Activated naive CD8-positive, alpha-beta T cell treated with anti-CD3 and anti-CD28 coated beads for 36 hours (primary cell): ENCODE measurements at regions not wholly inside any gene's neighbourhood (a gene's known extent, or its start where the extent isn't known, plus 50 kb on each side); places are given as distances from the start of the nearest gene placed in this dataset.
"Not testable (repeated sequence)": the region's sequence is repeated elsewhere in the genome, so short reads cannot be mapped to it uniquely, and the experiment has no call there.

ENCODE experiments used
- DNase-seq: peaks from one replicate; pipeline ENCODE4 v3.0.0; 2021
- H3K27ac Mint-ChIP-seq: one replicate; pipeline ENCODE4 v1.8.0; 2022; ENCODE audit warnings: mild to moderate bottlenecking, moderate library complexity, mixed read lengths
- H3K27me3 Mint-ChIP-seq: one replicate; pipeline ENCODE4 v1.8.0; 2022; ENCODE audit warnings: mild to moderate bottlenecking, mixed read lengths
- H3K36me3 Mint-ChIP-seq: one replicate; pipeline ENCODE4 v1.8.0; 2021; ENCODE audit warnings: mild to moderate bottlenecking, mixed read lengths
- H3K4me1 Mint-ChIP-seq: one replicate; pipeline ENCODE4 v1.8.0; 2021; ENCODE audit warnings: mixed read lengths
- H3K4me3 Mint-ChIP-seq: one replicate; pipeline ENCODE4 v1.8.0; 2022; ENCODE audit warnings: mild to moderate bottlenecking, moderate library complexity, mixed read lengths
- H3K9me3 Mint-ChIP-seq: one replicate; pipeline ENCODE4 v1.8.0; 2022; ENCODE audit warnings: mixed read lengths

GRCh38 chr9:29555502-29555901 is 1982.2 kb upstream of the C9orf72 start:
- H3K4me3 Mint-ChIP-seq, result no peak overlapping the region
- H3K4me1 Mint-ChIP-seq, result no peaks in the 10 kb centered on the region
- no peaks in the 10 kb centered on the region for H3K36me3 Mint-ChIP-seq
- no peaks in the 10 kb centered on the region for H3K9me3 Mint-ChIP-seq
- no peaks in the 10 kb centered on the region for H3K27me3 Mint-ChIP-seq
- H3K27ac Mint-ChIP-seq, result no peak overlapping the region
- DNase-seq, result no peak

GRCh38 chr9:29556317-29556716 is 1983.0 kb upstream of the C9orf72 start:
- H3K27me3 Mint-ChIP-seq, result no peaks in the 10 kb centered on the region
- no peaks in the 10 kb centered on the region for H3K36me3 Mint-ChIP-seq
- H3K9me3 Mint-ChIP-seq, result no peaks in the 10 kb centered on the region
- H3K4me3 Mint-ChIP-seq, result no peak overlapping the region
- no peak overlapping the region for H3K27ac Mint-ChIP-seq
- DNase-seq, result no peak
- H3K4me1 Mint-ChIP-seq, result no peaks in the 10 kb centered on the region

- no peak for DNase-seq
- no peak overlapping the region for H3K4me3 Mint-ChIP-seq
- H3K4me1 Mint-ChIP-seq, result no peaks in the 10 kb centered on the region
- no peaks in the 10 kb centered on the region for H3K9me3 Mint-ChIP-seq
- no peaks in the 10 kb centered on the region for H3K27me3 Mint-ChIP-seq
- no peak overlapping the region for H3K27ac Mint-ChIP-seq
- no peaks in the 10 kb centered on the region for H3K36me3 Mint-ChIP-seq
Measured at GRCh38 chr9:29556746-29557145, 1983.5 kb upstream of the C9orf72 start.

GRCh38 chr9:29564564-29564963 is 1991.3 kb upstream of the C9orf72 start:
- Mint-ChIP-seq H3K4me3 (no peak overlapping the region), H3K9me3 (no peaks in the 10 kb centered on the region), H3K27ac (no peak overlapping the region), H3K36me3 (no peaks in the 10 kb centered on the region), H3K4me1 (no peaks in the 10 kb centered on the region), H3K27me3 (no peaks in the 10 kb centered on the region)
- no peak for DNase-seq

GRCh38 chr9:29575219-29575618 is 2001.9 kb upstream of the C9orf72 start:
- no peaks in the 10 kb centered on the region for H3K9me3 Mint-ChIP-seq
- H3K27me3 Mint-ChIP-seq, result no peaks in the 10 kb centered on the region
- H3K36me3 Mint-ChIP-seq, result no peaks in the 10 kb centered on the region
- DNase-seq, result no peak
- no peak overlapping the region for H3K4me3 Mint-ChIP-seq
- no peaks in the 10 kb centered on the region for H3K4me1 Mint-ChIP-seq
- H3K27ac Mint-ChIP-seq, result no peak overlapping the region

GRCh38 chr9:29588361-29588760 is 2015.1 kb upstream of the C9orf72 start:
- H3K4me1 Mint-ChIP-seq, result no peaks in the 10 kb centered on the region
- H3K27ac Mint-ChIP-seq, result no peak overlapping the region
- no peaks in the 10 kb centered on the region for H3K9me3 Mint-ChIP-seq
- no peaks in the 10 kb centered on the region for H3K36me3 Mint-ChIP-seq
- no peak overlapping the region for H3K4me3 Mint-ChIP-seq
- no peak for DNase-seq
- H3K27me3 Mint-ChIP-seq, result no peaks in the 10 kb centered on the region

GRCh38 chr9:29609282-29609681 is 2036.0 kb upstream of the C9orf72 start:
- Mint-ChIP-seq H3K27me3 (no peaks in the 10 kb centered on the region), H3K4me3 (no peak overlapping the region), H3K27ac (no peak overlapping the region), H3K9me3 (peaks cover 8% of the 10 kb centered on the region), H3K4me1 (no peaks in the 10 kb centered on the region), H3K36me3 (no peaks in the 10 kb centered on the region)
- DNase-seq, result no peak

GRCh38 chr9:29613773-29614172 is 2040.5 kb upstream of the C9orf72 start:
- Mint-ChIP-seq H3K36me3 (no peaks in the 10 kb centered on the region), H3K4me3 (no peak overlapping the region), H3K4me1 (no peaks in the 10 kb centered on the region), H3K9me3 (peaks cover 11% of the 10 kb centered on the region), H3K27me3 (no peaks in the 10 kb centered on the region), H3K27ac (no peak overlapping the region)
- DNase-seq, result no peak

GRCh38 chr9:29616844-29617243 is 2043.6 kb upstream of the C9orf72 start:
- H3K27me3 Mint-ChIP-seq, result no peaks in the 10 kb centered on the region
- no peaks in the 10 kb centered on the region for H3K4me1 Mint-ChIP-seq
- no peak for DNase-seq
- no peaks in the 10 kb centered on the region for H3K36me3 Mint-ChIP-seq
- H3K4me3 Mint-ChIP-seq, result no peak overlapping the region
- no peak overlapping the region for H3K27ac Mint-ChIP-seq
- H3K9me3 Mint-ChIP-seq, result peaks cover 9% of the 10 kb centered on the region

GRCh38 chr9:29625292-29625731 is 2052.0 kb upstream of the C9orf72 start:
- DNase-seq, result no peak
- Mint-ChIP-seq H3K27me3 (no peaks in the 10 kb centered on the region), H3K27ac (no peak overlapping the region), H3K4me3 (no peak overlapping the region), H3K36me3 (no peaks in the 10 kb centered on the region), H3K9me3 (peaks cover 5% of the 10 kb centered on the region), H3K4me1 (no peaks in the 10 kb centered on the region)

- Mint-ChIP-seq H3K27ac (no peak overlapping the region), H3K9me3 (peaks cover 3% of the 10 kb centered on the region), H3K36me3 (no peaks in the 10 kb centered on the region), H3K4me3 (no peak overlapping the region), H3K4me1 (no peaks in the 10 kb centered on the region), H3K27me3 (no peaks in the 10 kb centered on the region)
- no peak for DNase-seq
Measured at GRCh38 chr9:29625931-29626330, 2052.7 kb upstream of the C9orf72 start.

- H3K27me3 Mint-ChIP-seq, H3K4me1 Mint-ChIP-seq, H3K27ac Mint-ChIP-seq, H3K9me3 Mint-ChIP-seq, H3K4me3 Mint-ChIP-seq, H3K36me3 Mint-ChIP-seq, DNase-seq: not testable (repeated sequence)
Measured at GRCh38 chr9:29628856-29629255, 2055.6 kb upstream of the C9orf72 start.

- H3K27ac Mint-ChIP-seq, result no peak overlapping the region
- H3K4me3 Mint-ChIP-seq, result no peak overlapping the region
- H3K4me1 Mint-ChIP-seq, result no peaks in the 10 kb centered on the region
- no peaks in the 10 kb centered on the region for H3K27me3 Mint-ChIP-seq
- no peaks in the 10 kb centered on the region for H3K9me3 Mint-ChIP-seq
- H3K36me3 Mint-ChIP-seq, result no peaks in the 10 kb centered on the region
- DNase-seq, result no peak
Measured at GRCh38 chr9:29637471-29638237, 2064.4 kb upstream of the C9orf72 start.

- Mint-ChIP-seq H3K4me1 (no peaks in the 10 kb centered on the region), H3K27ac (no peak overlapping the region), H3K4me3 (no peak overlapping the region), H3K9me3 (no peaks in the 10 kb centered on the region), H3K36me3 (no peaks in the 10 kb centered on the region), H3K27me3 (no peaks in the 10 kb centered on the region)
- DNase-seq, result no peak
Measured at GRCh38 chr9:29640507-29640906, 2067.2 kb upstream of the C9orf72 start.

GRCh38 chr9:29644514-29644913 is 2071.2 kb upstream of the C9orf72 start:
- H3K4me3 Mint-ChIP-seq, result no peak overlapping the region
- no peaks in the 10 kb centered on the region for H3K27me3 Mint-ChIP-seq
- H3K4me1 Mint-ChIP-seq, result no peaks in the 10 kb centered on the region
- H3K27ac Mint-ChIP-seq, result no peak overlapping the region
- DNase-seq, result no peak
- no peaks in the 10 kb centered on the region for H3K36me3 Mint-ChIP-seq
- no peaks in the 10 kb centered on the region for H3K9me3 Mint-ChIP-seq

GRCh38 chr9:29647451-29647850 is 2074.2 kb upstream of the C9orf72 start:
- H3K27me3 Mint-ChIP-seq, result no peaks in the 10 kb centered on the region
- no peak overlapping the region for H3K27ac Mint-ChIP-seq
- no peaks in the 10 kb centered on the region for H3K4me1 Mint-ChIP-seq
- DNase-seq, result no peak
- no peaks in the 10 kb centered on the region for H3K36me3 Mint-ChIP-seq
- no peak overlapping the region for H3K4me3 Mint-ChIP-seq
- no peaks in the 10 kb centered on the region for H3K9me3 Mint-ChIP-seq
